ENCODE measurements at regions not wholly inside any gene's neighbourhood (a gene's known extent, or its start where the extent isn't known, plus 50 kb on each side); places are given as distances from the start of the nearest gene placed in this dataset.

DNA sequence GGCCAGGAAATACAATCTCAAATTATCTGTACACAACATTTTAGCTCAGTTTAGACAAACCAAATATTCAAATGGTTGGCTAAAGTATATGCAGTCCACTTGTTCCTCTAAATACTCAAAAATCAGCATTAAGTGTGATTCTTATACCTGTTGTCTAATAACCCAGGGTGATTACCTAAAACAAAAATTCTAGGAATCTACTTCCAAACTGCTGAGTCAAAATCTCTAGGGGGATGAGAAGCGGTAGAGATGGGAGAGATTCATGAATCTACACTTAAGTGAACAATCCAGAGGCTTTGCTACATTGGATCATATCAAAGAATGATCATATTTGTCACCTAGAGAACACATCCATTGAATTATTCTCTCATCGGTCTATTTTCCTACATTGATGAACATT, 420.9 kb upstream of the PKDCC start:
- no peak for DNase-seq (ENCODE audit: low read depth)
- TF ChIP-seq CTCF (conservative IDR thresholded peaks at IDR 0.05; ENCODE audit: low read depth, low read length) = no peak
- no peak overlapping the region for H3K4me3 ChIP-seq (ENCODE audit: low read depth, low read length)

GRCh38 chr2:41634686-41635085, 413.1 kb upstream of the PKDCC start:
- no peak for DNase-seq (ENCODE audit: low read depth)
- no peak for TF ChIP-seq CTCF (conservative IDR thresholded peaks at IDR 0.05; ENCODE audit: low read depth, low read length)
- no peak overlapping the region for H3K4me3 ChIP-seq (ENCODE audit: low read depth, low read length)

DNA sequence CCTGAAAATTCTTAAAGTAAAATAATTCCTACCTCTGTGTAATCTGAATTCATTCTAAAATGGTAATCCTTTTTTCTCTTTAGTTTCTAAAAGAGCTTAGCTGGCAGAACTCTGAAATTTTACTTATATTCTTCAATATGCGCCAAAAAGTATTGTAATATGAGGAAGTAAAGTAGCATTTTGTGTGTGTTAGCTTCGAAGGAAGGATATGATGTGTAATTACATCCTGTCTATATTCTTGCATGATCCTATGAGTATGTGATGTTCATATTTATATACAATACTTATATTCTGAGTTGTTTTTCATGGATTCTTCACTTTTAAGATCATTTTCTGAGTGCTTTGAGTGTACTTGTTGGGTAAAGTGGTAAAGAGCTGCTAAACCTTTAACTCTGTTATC, 402.9 kb upstream of the PKDCC start:
- TF ChIP-seq CTCF (conservative IDR thresholded peaks at IDR 0.05; ENCODE audit: low read depth, low read length) = no peak
- no peak for DNase-seq (ENCODE audit: low read depth)
- H3K4me3 ChIP-seq (ENCODE audit: low read depth, low read length) = no peak overlapping the region

DNA sequence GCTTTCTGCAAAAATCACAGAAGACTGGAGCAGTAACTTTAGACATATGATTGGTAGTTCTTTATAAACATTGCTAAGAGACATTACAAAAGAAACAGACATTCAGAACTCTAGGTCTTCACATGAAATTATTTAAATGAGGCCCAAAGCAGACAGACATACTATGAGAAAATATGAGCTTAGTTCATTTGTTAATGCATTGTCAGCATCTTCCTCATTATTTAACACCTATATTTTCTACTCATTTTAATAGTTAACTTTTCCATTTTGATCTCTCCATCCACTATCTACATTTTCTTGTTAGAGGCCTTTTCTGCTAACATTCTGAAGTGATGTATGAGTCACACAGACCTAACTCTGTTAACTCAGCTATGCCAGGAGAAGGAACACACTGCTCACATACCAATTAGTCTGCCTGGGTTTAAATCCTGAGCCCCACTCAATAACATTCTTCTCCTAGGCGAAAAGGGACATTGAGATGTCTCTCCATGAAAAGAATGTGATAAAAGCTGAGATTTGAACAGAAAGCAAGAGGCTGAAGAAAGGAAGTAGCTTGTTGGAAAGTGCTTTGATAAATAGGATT, 400.3 kb upstream of the PKDCC start:
- DNase-seq (ENCODE audit: low read depth) = no peak
- no peak overlapping the region for H3K4me3 ChIP-seq (ENCODE audit: low read depth, low read length)
- TF ChIP-seq CTCF (conservative IDR thresholded peaks at IDR 0.05; ENCODE audit: low read depth, low read length) = no peak

GRCh38 chr2:41657226-41657625, 390.6 kb upstream of the PKDCC start:
- no peak for TF ChIP-seq CTCF (conservative IDR thresholded peaks at IDR 0.05; ENCODE audit: low read depth, low read length)
- DNase-seq (ENCODE audit: low read depth) = no peak

GRCh38 chr2:41659758-41660157, 388.1 kb upstream of the PKDCC start:
- no peak overlapping the region for H3K4me3 ChIP-seq (ENCODE audit: low read depth, low read length)
- DNase-seq (ENCODE audit: low read depth) = no peak
- TF ChIP-seq CTCF (conservative IDR thresholded peaks at IDR 0.05; ENCODE audit: low read depth, low read length) = no peak

More at GRCh38 chr2:41657226-41657625, 390.6 kb upstream of the PKDCC start:
- H3K4me3 ChIP-seq (ENCODE audit: low read depth, low read length) = no peak overlapping the region

GRCh38 chr2:41662461-41662860, 385.4 kb upstream of the PKDCC start:
- no peak for DNase-seq (ENCODE audit: low read depth)
- TF ChIP-seq CTCF (conservative IDR thresholded peaks at IDR 0.05; ENCODE audit: low read depth, low read length) = no peak
- H3K4me3 ChIP-seq (ENCODE audit: low read depth, low read length) = no peak overlapping the region
